GM12873 (cell line): ENCODE measurements at regions not wholly inside any gene's neighbourhood (a gene's known extent, or its start where the extent isn't known, plus 50 kb on each side); places are given as distances from the start of the nearest gene placed in this dataset.

Source experiments
- TF ChIP-seq, protein P1 (sequence below): IDR thresholded peaks from 2 replicates; pipeline ENCODE4 v1.5.1; 2012; ENCODE audit warnings: low read depth, mild to moderate bottlenecking, moderate library complexity, low read length, control low read depth; ENCODE audit not compliant: insufficient read depth; ENCODE audit errors: missing control alignments

DNA sequence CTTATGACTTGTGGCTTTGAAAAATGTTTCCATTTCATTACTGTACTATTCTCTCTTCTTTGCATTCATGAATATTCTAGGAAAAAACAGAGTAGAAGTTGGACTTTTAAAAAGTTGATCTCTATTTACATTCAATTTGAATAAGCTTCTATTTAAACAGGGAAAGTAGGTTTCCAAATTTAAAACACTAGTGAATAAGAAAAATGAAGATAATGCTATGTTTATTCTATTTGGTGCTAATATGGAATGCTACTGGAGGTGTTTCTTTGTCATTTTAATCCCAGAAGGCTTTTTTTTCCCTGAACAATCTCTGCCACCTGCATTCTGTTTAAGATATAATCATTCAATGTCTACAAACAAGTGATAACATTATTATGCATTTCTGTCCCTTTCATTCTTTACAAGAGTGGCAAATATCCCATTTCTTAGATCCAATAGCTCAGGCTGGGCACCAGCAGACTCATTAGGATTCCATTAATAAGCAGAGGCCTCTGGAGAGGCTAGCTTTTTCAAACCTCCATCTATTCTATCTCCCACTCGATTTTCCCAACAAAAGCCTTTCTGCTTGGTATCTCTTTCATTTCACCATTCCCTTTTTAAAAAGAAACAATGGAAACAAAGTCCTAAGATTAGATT is 1001.6 kb upstream of the CDH8 start:
- TF ChIP-seq, protein P1, sequence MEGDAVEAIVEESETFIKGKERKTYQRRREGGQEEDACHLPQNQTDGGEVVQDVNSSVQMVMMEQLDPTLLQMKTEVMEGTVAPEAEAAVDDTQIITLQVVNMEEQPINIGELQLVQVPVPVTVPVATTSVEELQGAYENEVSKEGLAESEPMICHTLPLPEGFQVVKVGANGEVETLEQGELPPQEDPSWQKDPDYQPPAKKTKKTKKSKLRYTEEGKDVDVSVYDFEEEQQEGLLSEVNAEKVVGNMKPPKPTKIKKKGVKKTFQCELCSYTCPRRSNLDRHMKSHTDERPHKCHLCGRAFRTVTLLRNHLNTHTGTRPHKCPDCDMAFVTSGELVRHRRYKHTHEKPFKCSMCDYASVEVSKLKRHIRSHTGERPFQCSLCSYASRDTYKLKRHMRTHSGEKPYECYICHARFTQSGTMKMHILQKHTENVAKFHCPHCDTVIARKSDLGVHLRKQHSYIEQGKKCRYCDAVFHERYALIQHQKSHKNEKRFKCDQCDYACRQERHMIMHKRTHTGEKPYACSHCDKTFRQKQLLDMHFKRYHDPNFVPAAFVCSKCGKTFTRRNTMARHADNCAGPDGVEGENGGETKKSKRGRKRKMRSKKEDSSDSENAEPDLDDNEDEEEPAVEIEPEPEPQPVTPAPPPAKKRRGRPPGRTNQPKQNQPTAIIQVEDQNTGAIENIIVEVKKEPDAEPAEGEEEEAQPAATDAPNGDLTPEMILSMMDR = no peak

GRCh38 chr16:63018581-63019223 is 982.5 kb upstream of the CDH8 start:
- TF ChIP-seq, protein P1 = no peak

DNA sequence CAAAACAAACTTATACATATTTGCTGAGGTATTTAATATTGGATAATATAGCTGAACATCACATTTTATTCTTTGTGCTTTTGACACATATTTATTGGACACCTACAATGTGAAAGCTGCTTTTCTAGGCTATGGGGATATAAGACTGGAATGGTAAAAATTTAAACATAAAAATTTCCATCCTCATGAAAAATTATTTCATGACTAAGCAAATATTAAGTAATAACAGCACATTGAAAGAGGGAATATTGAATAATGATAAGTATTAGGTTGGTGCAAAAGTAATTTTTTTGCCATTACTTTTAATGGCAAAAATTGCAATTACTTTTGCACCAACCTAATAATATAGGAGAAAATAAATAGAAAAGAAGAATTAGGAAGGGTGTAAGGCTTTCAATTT is 972.5 kb upstream of the CDH8 start:
- TF ChIP-seq, protein P1 = no peak

DNA sequence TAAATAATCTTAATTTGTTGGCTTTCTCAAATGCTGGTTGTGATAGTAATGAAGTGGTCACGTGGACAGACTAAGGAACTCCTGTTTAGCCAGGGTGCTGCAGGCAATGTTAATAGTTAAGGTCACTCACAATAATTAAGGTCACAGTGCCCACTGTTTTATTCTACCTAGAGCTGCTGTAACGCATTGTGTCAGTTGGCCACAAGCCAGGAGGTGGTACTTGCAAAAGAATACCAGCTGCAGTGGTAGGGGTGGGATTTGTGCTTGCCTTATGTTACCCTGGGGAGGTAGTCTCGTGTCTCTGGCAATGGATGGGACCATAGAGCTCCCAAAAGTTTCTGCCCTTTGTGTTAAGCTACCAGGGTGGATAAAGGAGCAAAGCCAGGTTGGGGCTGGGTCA is 969.1 kb upstream of the CDH8 start:
- TF ChIP-seq, protein P1 = no peak

DNA sequence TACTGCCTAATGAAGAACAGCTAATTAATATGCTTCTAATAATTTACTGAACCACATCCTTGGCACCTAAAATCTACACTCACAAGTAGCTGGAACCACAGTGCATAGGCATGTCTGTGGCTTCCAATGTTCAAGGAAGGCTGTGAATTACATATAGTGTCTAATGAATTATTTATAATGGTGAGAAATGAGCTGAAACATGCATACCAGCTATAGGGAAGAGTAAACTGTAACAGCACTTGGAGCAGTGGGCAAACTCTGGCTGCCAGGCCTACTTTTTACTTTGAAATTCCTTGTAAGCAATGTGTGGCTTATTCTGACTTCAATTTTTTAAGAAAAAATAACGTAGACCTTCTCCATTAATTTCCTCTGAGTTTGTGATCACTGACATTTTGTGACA is 953.2 kb upstream of the CDH8 start:
- TF ChIP-seq, protein P1 = no peak

DNA sequence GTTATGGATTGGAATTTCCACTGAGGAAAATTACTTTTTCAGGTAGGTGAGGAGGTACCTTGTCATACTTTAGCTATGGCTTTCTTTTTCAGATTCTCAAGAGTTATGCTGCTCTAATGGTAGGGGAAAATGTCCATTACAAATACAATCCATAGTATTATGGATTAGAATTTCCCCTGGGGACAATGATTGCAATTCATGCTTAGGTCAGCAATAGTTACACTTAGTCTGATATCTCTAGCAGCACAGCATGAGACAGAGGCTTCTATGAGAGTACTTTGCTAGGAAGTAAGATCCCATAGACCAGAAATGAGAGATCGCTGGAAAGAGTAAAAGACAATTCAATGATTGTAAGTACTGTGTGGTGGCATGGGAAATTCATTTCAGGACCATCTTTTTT is 949.5 kb upstream of the CDH8 start:
- TF ChIP-seq, protein P1 = no peak

- TF ChIP-seq, protein P1 = no peak
These were observed 942.2 kb upstream of the CDH8 start for GRCh38 chr16:62978451-62978850.
